ENCODE measurements at regions not wholly inside any gene's neighbourhood (a gene's known extent, or its start where the extent isn't known, plus 50 kb on each side); places are given as distances from the start of the nearest gene placed in this dataset.

GRCh38 chr9:38153910-38154291, 84.9 kb upstream of the SHB start:
- no peak for DNase-seq
- Histone ChIP-seq H3K79me2 (ENCODE audit: low read length) (no peaks in the 10 kb centered on the region), H3K27ac (ENCODE audit: low read length) (no peak overlapping the region)

GRCh38 chr9:38153152-38153909, 84.3 kb upstream of the SHB start:
- DNase-seq, result no peak
- Histone ChIP-seq H4K20me1 (ENCODE audit: insufficient read depth, low read length) (no peaks in the 10 kb centered on the region), H3K36me3 (replicated peaks; ENCODE audit: insufficient read depth, low read length) (no peaks in the 10 kb centered on the region), H3K9me3 (replicated peaks; ENCODE audit: insufficient read depth, low read length) (no peaks in the 10 kb centered on the region), H3K4me3 (ENCODE audit: low read length) (no peak overlapping the region), H3K27ac (ENCODE audit: low read length) (no peak overlapping the region), H3F3A (ENCODE audit: insufficient read depth, low read length) (no peaks in the 10 kb centered on the region), H3K4me2 (ENCODE audit: low read depth, low read length) (no peak overlapping the region), H3K9me2 (replicated peaks; ENCODE audit: insufficient read depth, low read length) (no peaks in the 10 kb centered on the region), H3K9ac (ENCODE audit: low read length) (no peak overlapping the region), H3K4me1 (ENCODE audit: low read length) (no peaks in the 10 kb centered on the region), H3K79me2 (ENCODE audit: low read length) (no peaks in the 10 kb centered on the region), H2AFZ (ENCODE audit: low read length) (no peak overlapping the region), H3K27me3 (replicated peaks; ENCODE audit: insufficient read depth, low read length) (no peaks in the 10 kb centered on the region)
- TF ChIP-seq EZH2 (optimal IDR thresholded peaks at IDR 0.05; ENCODE audit: low read depth, low read length) (no peak), CTCF (IDR thresholded peaks at IDR 0.05; ENCODE audit: low read length) (no peak), EZH2phosphoT487 (IDR thresholded peaks at IDR 0.05; ENCODE audit: low read length) (no peak)

More at GRCh38 chr9:38153910-38154291, 84.9 kb upstream of the SHB start:
- Histone ChIP-seq H3K4me3 (ENCODE audit: low read length) (no peak overlapping the region), H4K20me1 (ENCODE audit: insufficient read depth, low read length) (no peaks in the 10 kb centered on the region), H3K4me2 (ENCODE audit: low read depth, low read length) (no peak overlapping the region), H3K9ac (ENCODE audit: low read length) (no peak overlapping the region), H3F3A (ENCODE audit: insufficient read depth, low read length) (no peaks in the 10 kb centered on the region), H3K36me3 (replicated peaks; ENCODE audit: insufficient read depth, low read length) (no peaks in the 10 kb centered on the region), H3K9me3 (replicated peaks; ENCODE audit: insufficient read depth, low read length) (no peaks in the 10 kb centered on the region), H2AFZ (ENCODE audit: low read length) (no peak overlapping the region), H3K9me2 (replicated peaks; ENCODE audit: insufficient read depth, low read length) (no peaks in the 10 kb centered on the region), H3K27me3 (replicated peaks; ENCODE audit: insufficient read depth, low read length) (no peaks in the 10 kb centered on the region), H3K4me1 (ENCODE audit: low read length) (no peaks in the 10 kb centered on the region)
- TF ChIP-seq EZH2 (optimal IDR thresholded peaks at IDR 0.05; ENCODE audit: low read depth, low read length), result no peak
- no peak for TF ChIP-seq EZH2phosphoT487 (IDR thresholded peaks at IDR 0.05; ENCODE audit: low read length)
- no peak for TF ChIP-seq CTCF (IDR thresholded peaks at IDR 0.05; ENCODE audit: low read length)

GRCh38 chr9:38149647-38150046, 80.6 kb upstream of the SHB start:
- Histone ChIP-seq H3K79me2 (ENCODE audit: low read length) (no peaks in the 10 kb centered on the region), H3K27me3 (replicated peaks; ENCODE audit: insufficient read depth, low read length) (no peaks in the 10 kb centered on the region), H3K4me2 (ENCODE audit: low read depth, low read length) (no peak overlapping the region), H3K4me3 (ENCODE audit: low read length) (no peak overlapping the region), H2AFZ (ENCODE audit: low read length) (no peak overlapping the region), H3K9ac (ENCODE audit: low read length) (no peak overlapping the region), H3K9me3 (replicated peaks; ENCODE audit: insufficient read depth, low read length) (no peaks in the 10 kb centered on the region), H4K20me1 (ENCODE audit: insufficient read depth, low read length) (no peaks in the 10 kb centered on the region), H3K4me1 (ENCODE audit: low read length) (no peaks in the 10 kb centered on the region), H3K9me2 (replicated peaks; ENCODE audit: insufficient read depth, low read length) (no peaks in the 10 kb centered on the region), H3K27ac (ENCODE audit: low read length) (no peak overlapping the region), H3K36me3 (replicated peaks; ENCODE audit: insufficient read depth, low read length) (no peaks in the 10 kb centered on the region), H3F3A (ENCODE audit: insufficient read depth, low read length) (no peaks in the 10 kb centered on the region)
- TF ChIP-seq EZH2 (optimal IDR thresholded peaks at IDR 0.05; ENCODE audit: low read depth, low read length), result no peak
- no peak for TF ChIP-seq CTCF (IDR thresholded peaks at IDR 0.05; ENCODE audit: low read length)
- no peak for TF ChIP-seq EZH2phosphoT487 (IDR thresholded peaks at IDR 0.05; ENCODE audit: low read length)
- no peak for DNase-seq

Data from MM.1S (cell line).